ENCODE measurements at regions not wholly inside any gene's neighbourhood (a gene's known extent, or its start where the extent isn't known, plus 50 kb on each side); places are given as distances from the start of the nearest gene placed in this dataset.

GRCh38 chr7:45363669-45364068, 206.1 kb downstream of the RAMP3 start:
- no peaks in the 10 kb centered on the region for H3K27me3 ChIP-seq
- H3K36me3 ChIP-seq, result peaks cover under 1% of the 10 kb centered on the region
- no peaks in the 10 kb centered on the region for H3K79me2 ChIP-seq (ENCODE audit: low read depth)
- no peak overlapping the region for H3K27ac ChIP-seq
- H3K4me1 Mint-ChIP-seq, result no peaks in the 10 kb centered on the region
- peak overlapping the region; percentile 68 for H2AFZ ChIP-seq (replicated peaks)
- H3F3A ChIP-seq (ENCODE audit: low read depth), result no peaks in the 10 kb centered on the region
- no peaks in the 10 kb centered on the region for H3K9me3 Mint-ChIP-seq
- no peaks in the 10 kb centered on the region for H4K20me1 ChIP-seq (ENCODE audit: low read depth)
- no peak overlapping the region for H3K4me3 Mint-ChIP-seq
- TF ChIP-seq EZH2 (IDR thresholded peaks at IDR 0.05), result no peak
- TF ChIP-seq EZH2phosphoT487 (IDR thresholded peaks at IDR 0.05), result no peak
- TF ChIP-seq, protein P1, sequence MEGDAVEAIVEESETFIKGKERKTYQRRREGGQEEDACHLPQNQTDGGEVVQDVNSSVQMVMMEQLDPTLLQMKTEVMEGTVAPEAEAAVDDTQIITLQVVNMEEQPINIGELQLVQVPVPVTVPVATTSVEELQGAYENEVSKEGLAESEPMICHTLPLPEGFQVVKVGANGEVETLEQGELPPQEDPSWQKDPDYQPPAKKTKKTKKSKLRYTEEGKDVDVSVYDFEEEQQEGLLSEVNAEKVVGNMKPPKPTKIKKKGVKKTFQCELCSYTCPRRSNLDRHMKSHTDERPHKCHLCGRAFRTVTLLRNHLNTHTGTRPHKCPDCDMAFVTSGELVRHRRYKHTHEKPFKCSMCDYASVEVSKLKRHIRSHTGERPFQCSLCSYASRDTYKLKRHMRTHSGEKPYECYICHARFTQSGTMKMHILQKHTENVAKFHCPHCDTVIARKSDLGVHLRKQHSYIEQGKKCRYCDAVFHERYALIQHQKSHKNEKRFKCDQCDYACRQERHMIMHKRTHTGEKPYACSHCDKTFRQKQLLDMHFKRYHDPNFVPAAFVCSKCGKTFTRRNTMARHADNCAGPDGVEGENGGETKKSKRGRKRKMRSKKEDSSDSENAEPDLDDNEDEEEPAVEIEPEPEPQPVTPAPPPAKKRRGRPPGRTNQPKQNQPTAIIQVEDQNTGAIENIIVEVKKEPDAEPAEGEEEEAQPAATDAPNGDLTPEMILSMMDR (IDR thresholded peaks at IDR 0.05), result no peak
- H3K4me3 ChIP-seq, result no peak overlapping the region
- no peak overlapping the region for H3K9ac ChIP-seq
- no peaks in the 10 kb centered on the region for H3K36me3 Mint-ChIP-seq
- H3K9me3 ChIP-seq (ENCODE audit: low read depth), result no peaks in the 10 kb centered on the region
- H3K27me3 Mint-ChIP-seq (ENCODE audit: insufficient read depth, low read depth), result peaks cover 4% of the 10 kb centered on the region
- DNase-seq (ENCODE audit: low spot score), result no peak
- H3K4me2 ChIP-seq, result no peak overlapping the region
- H3K27ac Mint-ChIP-seq, result no peak overlapping the region
- no peaks in the 10 kb centered on the region for H3K4me1 ChIP-seq

GRCh38 chr7:45365341-45365740, 207.8 kb downstream of the RAMP3 start:
- Mint-ChIP-seq H3K4me1 (no peaks in the 10 kb centered on the region), H3K9me3 (peaks cover 5% of the 10 kb centered on the region), H3K36me3 (no peaks in the 10 kb centered on the region), H3K4me3 (no peak overlapping the region), H3K27me3 (ENCODE audit: insufficient read depth, low read depth) (no peaks in the 10 kb centered on the region), H3K27ac (no peak overlapping the region)
- H3K9ac ChIP-seq, result no peak overlapping the region
- no peak overlapping the region for H2AFZ ChIP-seq (replicated peaks)
- H3K79me2 ChIP-seq (ENCODE audit: low read depth), result no peaks in the 10 kb centered on the region
- no peak for TF ChIP-seq EZH2 (IDR thresholded peaks at IDR 0.05)
- TF ChIP-seq EZH2phosphoT487 (IDR thresholded peaks at IDR 0.05), result no peak
- no peak overlapping the region for H3K4me3 ChIP-seq
- H3K4me1 ChIP-seq, result no peaks in the 10 kb centered on the region
- no peak overlapping the region for H3K4me2 ChIP-seq
- H3K27ac ChIP-seq, result no peak overlapping the region
- no peaks in the 10 kb centered on the region for H3F3A ChIP-seq (ENCODE audit: low read depth)
- peaks cover 6% of the 10 kb centered on the region for H3K36me3 ChIP-seq
- DNase-seq (ENCODE audit: low spot score), result no peak
- H3K9me3 ChIP-seq (ENCODE audit: low read depth), result no peaks in the 10 kb centered on the region
- H3K27me3 ChIP-seq, result no peaks in the 10 kb centered on the region
- no peaks in the 10 kb centered on the region for H4K20me1 ChIP-seq (ENCODE audit: low read depth)

DNA sequence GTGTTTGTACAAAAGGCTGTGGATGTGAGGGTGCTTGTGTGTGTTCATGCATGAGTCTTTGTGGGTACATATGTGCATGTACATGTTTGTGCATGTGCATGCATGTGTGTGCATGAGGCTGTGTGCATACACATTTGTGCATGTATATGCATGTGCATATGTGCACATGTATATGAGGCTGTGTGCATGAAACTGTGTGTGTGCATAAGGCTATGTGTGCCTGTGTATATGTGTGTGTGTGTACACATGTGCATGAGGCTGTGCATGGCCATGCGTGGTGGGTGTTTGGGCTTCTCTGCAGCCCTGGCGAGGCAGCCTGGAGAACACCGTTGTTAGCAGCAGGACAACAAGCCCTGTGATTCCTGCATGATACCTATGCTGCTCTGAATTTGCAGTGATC, 207.7 kb upstream of the ADCY1 start:
- Histone ChIP-seq H3K36me3 (peaks cover 6% of the 10 kb centered on the region), H4K20me1 (ENCODE audit: low read depth) (no peaks in the 10 kb centered on the region), H3K4me3 (no peak overlapping the region), H3K4me2 (no peak overlapping the region), H3K9ac (no peak overlapping the region), H3K27ac (no peak overlapping the region), H3K79me2 (ENCODE audit: low read depth) (no peaks in the 10 kb centered on the region), H3K27me3 (no peaks in the 10 kb centered on the region), H3K9me3 (ENCODE audit: low read depth) (no peaks in the 10 kb centered on the region), H2AFZ (replicated peaks) (peak overlapping the region; percentile 68), H3K4me1 (no peaks in the 10 kb centered on the region), H3F3A (ENCODE audit: low read depth) (no peaks in the 10 kb centered on the region)
- no peaks in the 10 kb centered on the region for H3K4me1 Mint-ChIP-seq
- DNase-seq (ENCODE audit: low spot score), result no peak
- no peaks in the 10 kb centered on the region for H3K36me3 Mint-ChIP-seq
- TF ChIP-seq, protein P1 (IDR thresholded peaks at IDR 0.05), result no peak
- no peak overlapping the region for H3K27ac Mint-ChIP-seq
- H3K9me3 Mint-ChIP-seq, result peaks cover 5% of the 10 kb centered on the region
- H3K4me3 Mint-ChIP-seq, result no peak overlapping the region
- H3K27me3 Mint-ChIP-seq (ENCODE audit: insufficient read depth, low read depth), result no peaks in the 10 kb centered on the region

DNA sequence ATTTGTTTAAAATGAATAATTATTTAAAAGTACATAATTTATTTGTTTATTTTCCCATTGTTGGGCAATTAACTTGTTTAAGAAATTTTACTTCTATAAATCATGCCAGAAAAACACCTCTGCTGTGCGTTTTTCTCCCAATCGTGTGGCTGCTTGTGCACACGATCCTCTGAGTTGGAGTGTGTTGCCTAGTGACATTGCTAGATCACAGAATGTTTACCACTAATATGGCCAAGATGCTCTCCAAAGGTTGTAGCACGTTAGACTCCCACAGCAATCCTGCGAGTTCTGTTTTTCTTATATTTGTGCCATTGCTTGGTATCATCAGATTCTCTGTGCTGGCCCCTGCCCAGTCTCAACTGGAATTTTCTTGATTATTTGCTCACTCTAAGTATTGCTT, 207.1 kb upstream of the ADCY1 start:
- H2AFZ ChIP-seq (replicated peaks), result no peak overlapping the region
- no peak for DNase-seq (ENCODE audit: low spot score)
- H3K36me3 ChIP-seq, result peaks cover 6% of the 10 kb centered on the region
- H3K27ac Mint-ChIP-seq, result no peak overlapping the region
- no peaks in the 10 kb centered on the region for H3K9me3 ChIP-seq (ENCODE audit: low read depth)
- TF ChIP-seq EZH2 (IDR thresholded peaks at IDR 0.05), result no peak
- TF ChIP-seq, protein P1 (IDR thresholded peaks at IDR 0.05), result no peak
- no peak for TF ChIP-seq EZH2phosphoT487 (IDR thresholded peaks at IDR 0.05)
- no peaks in the 10 kb centered on the region for H3K4me1 ChIP-seq
- H3K9ac ChIP-seq, result no peak overlapping the region
- peaks cover 5% of the 10 kb centered on the region for H3K9me3 Mint-ChIP-seq
- H3K4me3 ChIP-seq, result no peak overlapping the region
- H3K27ac ChIP-seq, result no peak overlapping the region
- no peaks in the 10 kb centered on the region for H3F3A ChIP-seq (ENCODE audit: low read depth)
- no peak overlapping the region for H3K4me2 ChIP-seq
- H3K4me1 Mint-ChIP-seq, result no peaks in the 10 kb centered on the region
- H3K27me3 Mint-ChIP-seq (ENCODE audit: insufficient read depth, low read depth), result no peaks in the 10 kb centered on the region
- no peaks in the 10 kb centered on the region for H4K20me1 ChIP-seq (ENCODE audit: low read depth)
- H3K4me3 Mint-ChIP-seq, result no peak overlapping the region
- H3K36me3 Mint-ChIP-seq, result no peaks in the 10 kb centered on the region
- no peaks in the 10 kb centered on the region for H3K79me2 ChIP-seq (ENCODE audit: low read depth)
- no peaks in the 10 kb centered on the region for H3K27me3 ChIP-seq

All from neural progenitor cell (in vitro differentiated cells).